Lower leg skin (tissue), 4 donors: ENCODE measurements at regions not wholly inside any gene's neighbourhood (a gene's known extent, or its start where the extent isn't known, plus 50 kb on each side); places are given as distances from the start of the nearest gene placed in this dataset.
A peak's percentile ranks its signal among the peaks of the same experiment; 100 is the strongest.

ENCODE experiments used
- DNase-seq, 2 donors: peaks; one replicate each; pipeline ENCODE4 v3.0.0-alpha.2; 2019; ENCODE audit warnings: low spot score in 2 of 2
- H3K4me3 ChIP-seq: fragments of 200-600 bp; sonication (generic); 2 replicates; pipeline ENCODE4 v1.5.1; 2017; ENCODE audit warnings: mild to moderate bottlenecking, low read depth; ENCODE audit not compliant: poor library complexity, severe bottlenecking
- POLR2A ChIP-seq, 2 donors: fragments of 450-650 bp; IDR thresholded peaks; one replicate each; pipeline ENCODE4 v1.6.1; 2016 to 2017; ENCODE audit warnings: antibody characterized with exemption in 2 of 2, mild to moderate bottlenecking in 1 of 2, moderate library complexity in 1 of 2
- WGBS, 2 donors: methylation state at CpG; one replicate each; pipeline ENCODE4 v1.1.5; 2018; 5-methylcytosine and 5-hydroxymethylcytosine counted together
- intact Hi-C: fragments of 100-400 bp; cut with DNase I; formaldehyde crosslinking; loops from one replicate; pipeline ENCODE4 v1.15.0; 2023; ENCODE audit warnings: low total_unique reads
- TF ChIP-seq, protein P1 (sequence below), 3 donors: fragments of 450-650 bp; IDR thresholded peaks; one replicate each; pipeline ENCODE4 v1.5.1; 2016; ENCODE audit warnings: antibody characterized with exemption in 3 of 3, mild to moderate bottlenecking in 3 of 3, moderate library complexity in 2 of 3

DNA sequence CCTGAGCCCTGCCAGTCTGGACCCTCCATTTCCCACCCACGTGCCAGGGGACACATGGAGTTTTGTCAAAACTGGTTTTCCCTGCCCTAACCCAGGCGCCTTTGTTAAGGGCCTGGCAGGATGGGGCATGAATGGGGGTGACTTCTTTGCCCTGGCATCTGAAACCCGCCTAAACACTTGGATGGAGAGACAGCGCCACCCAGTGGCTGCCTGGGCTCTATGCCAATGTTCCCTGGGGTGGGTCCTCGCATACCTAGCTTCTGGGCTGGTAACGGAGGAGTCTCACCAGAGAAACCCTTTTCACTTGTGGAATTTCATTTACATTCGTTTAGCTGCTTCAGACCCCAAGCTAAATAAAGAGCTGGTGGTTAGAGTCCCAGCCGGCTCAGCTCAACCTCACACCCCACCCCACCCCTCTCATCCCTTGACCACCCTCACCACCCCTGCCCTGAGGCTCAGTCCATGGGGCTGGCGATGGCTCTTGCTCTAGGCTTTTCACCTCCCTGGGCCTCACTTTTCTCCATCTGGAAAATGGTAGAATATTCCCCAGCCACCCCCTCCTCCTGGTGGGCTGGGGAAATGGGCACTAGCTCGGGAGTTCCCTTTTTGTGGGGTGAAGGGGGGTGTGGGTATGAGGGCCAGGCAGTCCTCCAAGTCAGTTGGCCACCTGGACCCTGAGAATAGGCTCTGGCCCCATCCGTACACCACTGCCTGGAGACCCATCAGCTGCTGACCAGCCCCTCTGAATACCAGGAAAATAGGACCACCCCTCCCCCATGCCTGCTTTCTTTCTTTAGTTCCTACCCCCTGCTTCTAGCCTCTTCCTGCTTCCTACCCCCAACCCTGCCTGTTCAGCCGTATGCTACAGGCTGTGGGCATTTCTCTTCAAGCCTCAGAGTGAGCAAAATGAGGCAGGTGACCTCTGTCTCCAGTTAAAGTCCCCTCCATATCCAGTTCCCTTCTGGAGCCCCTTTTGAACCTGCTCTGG, 57.1 kb upstream of the PJA1 start:
- WGBS, 2 donors = 17 to 20% methylated on average over 5 to 11 of the region's 12 CpGs
- TF ChIP-seq, protein P1, sequence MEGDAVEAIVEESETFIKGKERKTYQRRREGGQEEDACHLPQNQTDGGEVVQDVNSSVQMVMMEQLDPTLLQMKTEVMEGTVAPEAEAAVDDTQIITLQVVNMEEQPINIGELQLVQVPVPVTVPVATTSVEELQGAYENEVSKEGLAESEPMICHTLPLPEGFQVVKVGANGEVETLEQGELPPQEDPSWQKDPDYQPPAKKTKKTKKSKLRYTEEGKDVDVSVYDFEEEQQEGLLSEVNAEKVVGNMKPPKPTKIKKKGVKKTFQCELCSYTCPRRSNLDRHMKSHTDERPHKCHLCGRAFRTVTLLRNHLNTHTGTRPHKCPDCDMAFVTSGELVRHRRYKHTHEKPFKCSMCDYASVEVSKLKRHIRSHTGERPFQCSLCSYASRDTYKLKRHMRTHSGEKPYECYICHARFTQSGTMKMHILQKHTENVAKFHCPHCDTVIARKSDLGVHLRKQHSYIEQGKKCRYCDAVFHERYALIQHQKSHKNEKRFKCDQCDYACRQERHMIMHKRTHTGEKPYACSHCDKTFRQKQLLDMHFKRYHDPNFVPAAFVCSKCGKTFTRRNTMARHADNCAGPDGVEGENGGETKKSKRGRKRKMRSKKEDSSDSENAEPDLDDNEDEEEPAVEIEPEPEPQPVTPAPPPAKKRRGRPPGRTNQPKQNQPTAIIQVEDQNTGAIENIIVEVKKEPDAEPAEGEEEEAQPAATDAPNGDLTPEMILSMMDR (IDR thresholded peaks at IDR 0.05) = no peak
- TF ChIP-seq POLR2A (IDR thresholded peaks at IDR 0.05) = no peak
- peak; percentile 53 to 92 for DNase-seq
- intact Hi-C loops = loop anchor here (5.0 kb wide), 1 partner anchor 395 kb away; the partner anchor contains the start of gene EFNB1
- H3K4me3 ChIP-seq = no peak overlapping the region

DNA sequence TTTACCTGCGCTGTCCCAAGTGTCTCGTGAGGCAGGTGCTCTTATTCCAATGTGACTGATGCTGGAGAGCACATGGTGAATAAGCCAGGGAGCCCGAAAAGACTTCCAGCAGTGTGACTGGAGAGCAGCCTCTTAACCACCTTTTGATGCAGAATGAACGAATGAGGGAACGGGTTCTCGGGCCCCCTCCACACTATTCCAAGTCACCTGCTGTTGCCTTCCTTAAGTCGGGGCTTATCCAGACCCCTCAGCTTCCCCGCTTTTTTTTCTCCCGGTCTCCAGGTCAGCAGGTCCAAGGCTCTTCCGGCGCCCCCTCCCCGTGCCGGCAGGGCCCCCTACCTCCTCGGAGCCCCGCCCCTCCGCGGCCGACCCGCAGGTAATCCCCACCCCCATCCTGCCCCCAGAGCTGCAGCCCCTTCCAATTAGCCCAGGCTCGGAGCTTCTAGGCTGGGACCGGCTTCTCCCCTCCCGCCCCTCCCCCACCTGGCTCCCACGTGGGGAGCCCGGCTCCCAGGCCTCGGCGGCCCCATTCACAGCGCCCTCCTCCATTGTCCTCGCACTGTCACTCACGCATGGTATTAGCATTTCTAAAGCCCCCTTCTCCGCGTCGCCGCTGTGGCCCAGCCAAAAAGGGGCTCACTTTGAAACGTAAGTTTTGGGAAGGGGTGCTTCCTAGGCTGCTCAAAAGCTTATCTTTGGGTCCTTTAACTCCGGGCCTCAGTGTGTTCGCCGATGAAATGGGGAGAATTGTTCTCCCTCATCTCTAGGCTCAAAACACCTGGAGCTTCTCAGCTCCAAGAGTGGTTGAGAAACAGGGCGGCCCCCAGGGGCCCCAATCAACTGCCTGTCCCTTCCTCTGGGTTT, 56.2 kb upstream of the PJA1 start:
- peak in 1 of 2 donors; percentile 57 for DNase-seq
- no peak for TF ChIP-seq POLR2A (IDR thresholded peaks at IDR 0.05)
- TF ChIP-seq, protein P1 (IDR thresholded peaks at IDR 0.05) = no peak
- H3K4me3 ChIP-seq = no peak overlapping the region
- intact Hi-C loops = loop anchor here (5.0 kb wide), 1 partner anchor 394 kb away; the partner anchor contains the start of gene EFNB1
- 21 to 35% methylated on average over 12 to 37 of the region's 38 CpGs for WGBS, 2 donors

DNA sequence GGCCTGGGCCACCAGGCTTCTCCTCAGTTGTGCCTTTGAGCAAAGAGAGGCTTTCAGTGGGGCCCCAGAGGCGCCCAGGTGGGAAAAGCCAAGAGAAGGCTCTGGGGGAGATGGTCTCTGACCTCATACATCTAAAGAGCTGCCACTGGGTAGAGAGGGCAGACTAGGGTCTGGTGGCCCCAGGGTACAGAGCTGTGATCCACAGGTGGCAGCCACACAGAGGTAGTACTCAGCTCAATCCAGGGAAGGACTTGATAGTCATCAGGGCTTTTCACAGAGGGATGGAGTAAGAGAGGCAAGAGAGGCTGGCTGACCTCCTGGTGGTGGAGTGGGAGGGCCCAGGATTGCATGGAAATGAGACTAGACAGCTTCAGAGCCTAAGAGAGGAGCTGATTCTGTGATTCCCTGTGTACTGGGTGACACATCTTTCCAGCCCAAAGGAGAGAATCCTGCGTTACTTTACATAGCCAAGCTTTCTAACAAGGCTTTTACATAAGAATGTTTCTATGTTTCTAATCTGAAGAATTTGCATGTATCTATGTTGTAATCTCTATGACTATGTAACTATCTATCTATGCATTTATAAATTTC, 53.2 kb upstream of the PJA1 start:
- intact Hi-C loops = no loop called here
- no peak for TF ChIP-seq POLR2A (IDR thresholded peaks at IDR 0.05)
- TF ChIP-seq, protein P1 (IDR thresholded peaks at IDR 0.05) = no peak
- DNase-seq = no peak
- 74 to 84% methylated on average over 2 of the region's 2 CpGs for WGBS, 2 donors
- no peak overlapping the region for H3K4me3 ChIP-seq

DNA sequence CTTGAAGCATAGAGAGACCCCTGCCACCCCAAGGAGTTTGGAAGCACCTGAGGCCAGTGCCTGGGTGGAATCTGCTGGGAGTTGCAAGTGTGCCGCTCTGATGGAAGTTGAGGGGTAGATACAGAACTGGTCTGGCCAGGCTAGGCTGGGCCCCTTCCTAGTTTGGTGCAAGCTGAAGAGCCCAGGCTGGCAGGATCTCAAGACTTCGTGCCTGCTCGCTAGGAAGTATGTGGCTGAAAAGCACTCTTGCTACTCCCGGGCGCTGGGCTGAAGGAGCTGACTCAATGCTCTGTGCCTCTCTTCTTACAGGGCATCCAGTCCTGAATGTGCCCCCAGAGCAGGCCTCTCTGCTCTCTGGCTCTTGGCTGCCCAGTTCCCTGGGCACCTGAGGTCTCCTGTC, 51.7 kb upstream of the PJA1 start:
- no peak for DNase-seq
- intact Hi-C loops = no loop called here
- no peak overlapping the region for H3K4me3 ChIP-seq
- 60% methylated on average over 5 of the region's 5 CpGs; no CpG with 5 or more reads in 1 of the 2 donors for WGBS, 2 donors
- no peak for TF ChIP-seq POLR2A (IDR thresholded peaks at IDR 0.05)
- TF ChIP-seq, protein P1 (IDR thresholded peaks at IDR 0.05) = no peak

DNA sequence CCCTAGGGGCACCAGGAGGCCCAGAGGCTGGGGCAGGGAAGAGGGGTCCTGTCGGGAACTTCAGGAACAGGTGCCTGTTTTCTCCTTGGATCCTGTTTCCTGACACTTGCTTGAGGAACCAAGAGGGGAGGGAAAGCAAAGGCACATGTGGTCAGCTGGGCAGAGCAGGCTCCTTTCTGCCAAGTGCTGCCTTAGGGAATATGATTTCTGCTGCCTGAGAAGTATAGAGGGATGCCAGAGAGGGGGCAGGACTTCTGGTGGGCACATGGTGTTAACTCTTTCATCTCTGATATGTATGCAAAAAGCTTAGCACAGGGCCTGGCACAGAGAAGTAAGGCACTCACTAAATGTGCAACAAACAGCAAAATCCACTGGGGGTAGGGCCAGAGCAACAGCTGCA, 51.2 kb upstream of the PJA1 start:
- intact Hi-C loops = no loop called here
- no peak overlapping the region for H3K4me3 ChIP-seq
- no peak for TF ChIP-seq POLR2A (IDR thresholded peaks at IDR 0.05)
- 0 to 29% methylated on average over 1 of the region's 1 CpG for WGBS, 2 donors
- DNase-seq = no peak
